ENCODE measurements at regions not wholly inside any gene's neighbourhood (a gene's known extent, or its start where the extent isn't known, plus 50 kb on each side); places are given as distances from the start of the nearest gene placed in this dataset.
A peak's percentile ranks its signal among the peaks of the same experiment; 100 is the strongest.

GRCh38 chr1:81554108-81554507, 246.6 kb upstream of the ADGRL2 start:
- TF ChIP-seq POLR2A (IDR thresholded peaks at IDR 0.05): no peak
- no peak for TF ChIP-seq POLR2AphosphoS5 (IDR thresholded peaks at IDR 0.05)
- no peak for TF ChIP-seq CTCF (IDR thresholded peaks at IDR 0.05)
- Histone ChIP-seq H3K36me3 (no peaks in the 10 kb centered on the region), H3K27me3 (replicated peaks; ENCODE audit: insufficient read depth) (no peaks in the 10 kb centered on the region), H3K4me1 (replicated peaks) (no peaks in the 10 kb centered on the region), H3K27ac (no peak overlapping the region), H3K4me3 (no peak overlapping the region), H3K9me3 (no peaks in the 10 kb centered on the region)
- 74% methylated on average over 2 of the region's 2 CpGs for WGBS
- intact Hi-C loops (cut with DNase I): no loop called here
- no peak for DNase-seq (ENCODE audit: low spot score)

GRCh38 chr1:81553503-81553902, 247.2 kb upstream of the ADGRL2 start:
- no peaks in the 10 kb centered on the region for H3K4me1 ChIP-seq (replicated peaks)
- no peaks in the 10 kb centered on the region for H3K9me3 ChIP-seq
- intact Hi-C loops (cut with DNase I): no loop called here
- H3K27ac ChIP-seq: no peak overlapping the region
- H3K4me3 ChIP-seq: no peak overlapping the region
- DNase-seq (ENCODE audit: low spot score): no peak
- TF ChIP-seq CTCF (IDR thresholded peaks at IDR 0.05) (no peak), POLR2A (IDR thresholded peaks at IDR 0.05) (no peak), POLR2AphosphoS5 (IDR thresholded peaks at IDR 0.05) (no peak)
- H3K27me3 ChIP-seq (replicated peaks; ENCODE audit: insufficient read depth): no peaks in the 10 kb centered on the region
- H3K36me3 ChIP-seq: no peaks in the 10 kb centered on the region
- WGBS: 63% methylated on average over 1 of the region's 1 CpG

- Histone ChIP-seq H3K27me3 (replicated peaks; ENCODE audit: insufficient read depth) (no peaks in the 10 kb centered on the region), H3K4me1 (replicated peaks) (no peaks in the 10 kb centered on the region), H3K9me3 (no peaks in the 10 kb centered on the region), H3K4me3 (no peak overlapping the region), H3K27ac (no peak overlapping the region), H3K36me3 (no peaks in the 10 kb centered on the region)
- TF ChIP-seq CTCF (IDR thresholded peaks at IDR 0.05) (no peak), POLR2AphosphoS5 (IDR thresholded peaks at IDR 0.05) (no peak), POLR2A (IDR thresholded peaks at IDR 0.05) (no peak)
- intact Hi-C loops (cut with DNase I): no loop called here
- DNase-seq (ENCODE audit: low spot score): no peak
- WGBS: 27% methylated on average over 1 of the region's 1 CpG
Measured at GRCh38 chr1:81551946-81552345, 248.8 kb upstream of the ADGRL2 start.

GRCh38 chr1:81550753-81551152, 250.0 kb upstream of the ADGRL2 start:
- whole genome bisulfite sequencing: 53% methylated on average over 1 of the region's 1 CpG
- H3K4me3 ChIP-seq: no peak overlapping the region
- intact Hi-C loops (cut with DNase I): no loop called here
- no peak for DNase-seq (ENCODE audit: low spot score)
- no peaks in the 10 kb centered on the region for H3K27me3 ChIP-seq (replicated peaks; ENCODE audit: insufficient read depth)
- H3K4me1 ChIP-seq (replicated peaks): no peaks in the 10 kb centered on the region
- H3K27ac ChIP-seq: no peak overlapping the region
- no peaks in the 10 kb centered on the region for H3K36me3 ChIP-seq
- H3K9me3 ChIP-seq: no peaks in the 10 kb centered on the region
- TF ChIP-seq POLR2AphosphoS5 (IDR thresholded peaks at IDR 0.05) (peak; percentile 11), POLR2A (IDR thresholded peaks at IDR 0.05) (no peak), CTCF (IDR thresholded peaks at IDR 0.05) (no peak)

GRCh38 chr1:81549588-81550127, 251.1 kb upstream of the ADGRL2 start:
- Histone ChIP-seq H3K4me1 (replicated peaks) (no peaks in the 10 kb centered on the region), H3K27me3 (replicated peaks; ENCODE audit: insufficient read depth) (no peaks in the 10 kb centered on the region), H3K36me3 (no peaks in the 10 kb centered on the region), H3K4me3 (no peak overlapping the region), H3K9me3 (no peaks in the 10 kb centered on the region), H3K27ac (no peak overlapping the region)
- TF ChIP-seq POLR2A (IDR thresholded peaks at IDR 0.05) (no peak), CTCF (IDR thresholded peaks at IDR 0.05) (peak in 3 of 4 experiments; percentile 42 to 57 (median 49))
- intact Hi-C loops (cut with DNase I): no loop called here
- no peak for DNase-seq (ENCODE audit: low spot score)
- WGBS: 11% methylated on average over 1 of the region's 1 CpG

Measured in prostate gland (tissue), 2 donors.